ENCODE measurements at regions not wholly inside any gene's neighbourhood (a gene's known extent, or its start where the extent isn't known, plus 50 kb on each side); places are given as distances from the start of the nearest gene placed in this dataset.

DNA sequence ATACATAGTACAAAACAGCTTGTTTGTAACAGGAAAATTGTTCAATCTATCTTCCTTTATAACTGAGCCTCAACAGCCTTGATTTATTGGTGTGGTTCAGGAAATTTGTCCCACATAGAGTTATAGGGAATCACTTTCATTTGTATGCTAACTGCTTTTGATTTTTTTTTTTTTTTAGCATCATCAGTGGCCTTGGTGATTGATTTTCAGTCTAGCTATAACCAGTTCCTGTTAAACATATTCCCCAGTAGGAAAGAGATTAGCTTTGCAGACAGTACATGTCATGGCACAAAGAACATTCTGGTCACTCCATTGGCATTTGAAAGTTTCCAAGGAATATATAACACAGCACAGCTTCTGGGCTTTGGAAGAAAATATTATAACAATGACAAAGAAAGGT lies 337.3 kb upstream of the TMPO start:
- TF ChIP-seq CTCF (IDR thresholded peaks at IDR 0.05) (no peak), POLR2AphosphoS5 (IDR thresholded peaks at IDR 0.05) (no peak)

All from stomach (tissue), 4 donors.